Liver (tissue), 8 donors: ENCODE measurements at regions not wholly inside any gene's neighbourhood (a gene's known extent, or its start where the extent isn't known, plus 50 kb on each side); places are given as distances from the start of the nearest gene placed in this dataset.

Source experiments
- DNase-seq: peaks from one replicate; pipeline ENCODE4 v3.0.0-alpha.2; 2017; ENCODE audit warnings: low spot score
- H3K27ac ChIP-seq, 2 donors: one replicate each; pipeline ENCODE4 v1.7.0; 2013; ENCODE audit warnings: inconsistent platforms in 2 of 2, low read length in 2 of 2, control low read depth in 1 of 2, low read depth in 1 of 2, mild to moderate bottlenecking in 1 of 2
- H3K27me3 ChIP-seq, 4 donors: one replicate each; pipeline versions ENCODE4 v1.6.1 to v1.7.0; 2013; ENCODE audit warnings: low read length in 3 of 4, inconsistent platforms in 1 of 4, mild to moderate bottlenecking in 1 of 4, moderate library complexity in 1 of 4; ENCODE audit not compliant: control insufficient read depth in 4 of 4, insufficient read depth in 4 of 4
- H3K36me3 ChIP-seq, 4 donors: one replicate each; pipeline versions ENCODE4 v1.6.1 to v1.7.0; 2013; ENCODE audit warnings: low read length in 3 of 4, mild to moderate bottlenecking in 3 of 4, low read depth in 1 of 4, moderate library complexity in 1 of 4; ENCODE audit not compliant: control insufficient read depth in 4 of 4, insufficient read depth in 3 of 4
- H3K4me1 ChIP-seq, 4 donors: one replicate each; pipeline versions ENCODE4 v1.6.1 to v1.7.0; 2013; ENCODE audit warnings: low read length in 3 of 4, mild to moderate bottlenecking in 3 of 4, moderate library complexity in 1 of 4; ENCODE audit not compliant: control insufficient read depth in 4 of 4, insufficient read depth in 4 of 4
- H3K4me3 ChIP-seq, 3 donors: one replicate each; pipeline versions ENCODE4 v1.6.1 to v1.7.0; 2013; ENCODE audit warnings: low read length in 3 of 3, control low read depth in 1 of 3, low read depth in 1 of 3, mild to moderate bottlenecking in 1 of 3
- H3K9ac ChIP-seq, 2 donors: one replicate each; pipeline ENCODE4 v1.7.0; 2013; ENCODE audit warnings: low read length in 2 of 2, mild to moderate bottlenecking in 2 of 2, moderate library complexity in 2 of 2, control low read depth in 1 of 2, low read depth in 1 of 2
- H3K9me3 ChIP-seq, 4 donors: one replicate each; pipeline versions ENCODE4 v1.6.1 to v1.7.0; 2013; ENCODE audit warnings: low read length in 3 of 4; ENCODE audit not compliant: control insufficient read depth in 4 of 4
- EGR1 ChIP-seq, 2 donors: IDR thresholded peaks; 2 replicates each; pipeline ENCODE4 v1.6.1; 2016 to 2018; ENCODE audit warnings: antibody characterized with exemption in 2 of 2, low read depth in 2 of 2
- FOXA1 ChIP-seq: IDR thresholded peaks from 2 replicates; pipeline ENCODE4 v1.6.1; 2016; ENCODE audit warnings: antibody characterized with exemption
- FOXA2 ChIP-seq: IDR thresholded peaks from 2 replicates; pipeline ENCODE4 v1.6.1; 2016; ENCODE audit warnings: antibody characterized with exemption
- GABPA ChIP-seq, 2 donors: IDR thresholded peaks in 1 of 2; conservative IDR thresholded peaks in 1 of 2; 2 replicates each; pipeline ENCODE4 v1.6.1; 2016; ENCODE audit warnings: antibody characterized with exemption in 2 of 2, mild to moderate bottlenecking in 1 of 2, moderate library complexity in 1 of 2
- HNF4A ChIP-seq, 2 donors: conservative IDR thresholded peaks; 2 replicates each; pipeline ENCODE4 v1.6.1; 2016; ENCODE audit warnings: antibody characterized with exemption in 2 of 2, mild to moderate bottlenecking in 2 of 2
- HNF4G ChIP-seq: IDR thresholded peaks from 2 replicates; pipeline ENCODE4 v1.6.1; 2016; ENCODE audit warnings: antibody characterized with exemption
- JUND ChIP-seq, 2 donors: IDR thresholded peaks; 2 replicates each; pipeline ENCODE4 v1.6.1; 2016; ENCODE audit warnings: antibody characterized with exemption in 2 of 2
- NR2F2 ChIP-seq: IDR thresholded peaks from 2 replicates; pipeline ENCODE4 v1.6.1; 2016; ENCODE audit warnings: antibody characterized with exemption
- RAD21 ChIP-seq, 2 donors: IDR thresholded peaks; 2 replicates each; pipeline ENCODE4 v1.6.1; 2016; ENCODE audit warnings: antibody characterized with exemption in 2 of 2, mild to moderate bottlenecking in 2 of 2
- RXRA ChIP-seq, 2 donors: IDR thresholded peaks; 2 replicates each; pipeline ENCODE4 v1.6.1; 2017 to 2018; ENCODE audit warnings: antibody characterized with exemption in 2 of 2, mild to moderate bottlenecking in 1 of 2
- SP1 ChIP-seq: IDR thresholded peaks from 2 replicates; pipeline ENCODE4 v1.6.1; 2018; ENCODE audit warnings: antibody characterized with exemption, mild to moderate bottlenecking
- TAF1 ChIP-seq: conservative IDR thresholded peaks from 2 replicates; pipeline ENCODE4 v1.6.1; 2016; ENCODE audit warnings: antibody characterized with exemption, mild to moderate bottlenecking
- YY1 ChIP-seq: IDR thresholded peaks from 2 replicates; pipeline ENCODE4 v1.6.1; 2016; ENCODE audit warnings: antibody characterized with exemption, mild to moderate bottlenecking
- WGBS: extraction: QIAGEN DNeasy Blood & Tissue Kit; methylation state at CpG from one replicate; pipeline ENCODE4 v1.1.7; 2013; 5-methylcytosine and 5-hydroxymethylcytosine counted together
- TF ChIP-seq, protein P1 (sequence below): IDR thresholded peaks from 2 replicates; pipeline ENCODE4 v1.6.1; 2016; ENCODE audit warnings: antibody characterized with exemption
- TF ChIP-seq, protein P2 (sequence below): IDR thresholded peaks from 2 replicates; pipeline ENCODE4 v1.6.1; 2016; ENCODE audit warnings: antibody characterized with exemption
- TF ChIP-seq, protein P3 (sequence below): fragments of 150-350 bp; IDR thresholded peaks from 2 replicates; pipeline ENCODE4 v1.5.1; 2017; ENCODE audit warnings: improper control_type of control experiment, low read depth, low read length; ENCODE audit not compliant: missing input control
- TF ChIP-seq, protein P4 (sequence below): IDR thresholded peaks from 2 replicates; pipeline ENCODE4 v1.6.1; 2016; ENCODE audit warnings: antibody characterized with exemption, mild to moderate bottlenecking
- donor health status: healthy.
- donor health status: healthy.
- donor health status: healthy.
- donor health status: healthy.
- donor health status: healthy.

DNA sequence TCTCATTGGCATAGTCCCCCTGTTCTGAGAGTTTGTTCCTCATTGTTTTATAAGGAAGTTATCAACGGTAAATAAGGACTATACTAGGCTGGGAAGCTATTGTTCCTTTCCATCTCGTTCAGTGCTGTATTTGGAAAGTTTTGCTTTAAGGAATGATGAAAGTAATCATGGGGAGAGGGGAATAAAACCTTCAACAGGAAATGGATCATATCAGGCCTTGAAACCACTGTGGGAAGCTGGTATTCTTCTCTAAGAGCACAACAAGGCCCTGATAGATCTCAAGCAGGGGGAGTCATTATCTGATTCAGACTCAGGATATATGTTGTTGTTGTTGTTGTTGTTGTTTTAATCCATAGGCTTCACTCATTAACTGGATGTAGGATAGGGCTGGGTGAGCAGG is 474.5 kb downstream of the ENC1 start:
- H3K9me3 ChIP-seq: no peaks in the 10 kb centered on the region
- H3K27me3 ChIP-seq: no peaks in the 10 kb centered on the region
- H3K36me3 ChIP-seq: no peaks in the 10 kb centered on the region
- no peak for DNase-seq
- H3K27ac ChIP-seq: no peak overlapping the region
- no peak overlapping the region for H3K9ac ChIP-seq
- TF ChIP-seq JUND (IDR thresholded peaks at IDR 0.05) (no peak), HNF4G (no peak), HNF4A (conservative IDR thresholded peaks at IDR 0.05) (no peak), FOXA1 (no peak), FOXA2 (no peak), RXRA (IDR thresholded peaks at IDR 0.05) (no peak), GABPA (IDR thresholded peaks at IDR 0.05 in 1 of 2, conservative IDR thresholded peaks at IDR 0.05 in 1 of 2) (no peak), SP1 (no peak)
- TF ChIP-seq, protein P1, sequence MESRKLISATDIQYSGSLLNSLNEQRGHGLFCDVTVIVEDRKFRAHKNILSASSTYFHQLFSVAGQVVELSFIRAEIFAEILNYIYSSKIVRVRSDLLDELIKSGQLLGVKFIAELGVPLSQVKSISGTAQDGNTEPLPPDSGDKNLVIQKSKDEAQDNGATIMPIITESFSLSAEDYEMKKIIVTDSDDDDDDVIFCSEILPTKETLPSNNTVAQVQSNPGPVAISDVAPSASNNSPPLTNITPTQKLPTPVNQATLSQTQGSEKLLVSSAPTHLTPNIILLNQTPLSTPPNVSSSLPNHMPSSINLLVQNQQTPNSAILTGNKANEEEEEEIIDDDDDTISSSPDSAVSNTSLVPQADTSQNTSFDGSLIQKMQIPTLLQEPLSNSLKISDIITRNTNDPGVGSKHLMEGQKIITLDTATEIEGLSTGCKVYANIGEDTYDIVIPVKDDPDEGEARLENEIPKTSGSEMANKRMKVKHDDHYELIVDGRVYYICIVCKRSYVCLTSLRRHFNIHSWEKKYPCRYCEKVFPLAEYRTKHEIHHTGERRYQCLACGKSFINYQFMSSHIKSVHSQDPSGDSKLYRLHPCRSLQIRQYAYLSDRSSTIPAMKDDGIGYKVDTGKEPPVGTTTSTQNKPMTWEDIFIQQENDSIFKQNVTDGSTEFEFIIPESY: no peak
- TF ChIP-seq, protein P2, sequence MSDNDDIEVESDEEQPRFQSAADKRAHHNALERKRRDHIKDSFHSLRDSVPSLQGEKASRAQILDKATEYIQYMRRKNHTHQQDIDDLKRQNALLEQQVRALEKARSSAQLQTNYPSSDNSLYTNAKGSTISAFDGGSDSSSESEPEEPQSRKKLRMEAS: no peak
- TF ChIP-seq, protein P3, sequence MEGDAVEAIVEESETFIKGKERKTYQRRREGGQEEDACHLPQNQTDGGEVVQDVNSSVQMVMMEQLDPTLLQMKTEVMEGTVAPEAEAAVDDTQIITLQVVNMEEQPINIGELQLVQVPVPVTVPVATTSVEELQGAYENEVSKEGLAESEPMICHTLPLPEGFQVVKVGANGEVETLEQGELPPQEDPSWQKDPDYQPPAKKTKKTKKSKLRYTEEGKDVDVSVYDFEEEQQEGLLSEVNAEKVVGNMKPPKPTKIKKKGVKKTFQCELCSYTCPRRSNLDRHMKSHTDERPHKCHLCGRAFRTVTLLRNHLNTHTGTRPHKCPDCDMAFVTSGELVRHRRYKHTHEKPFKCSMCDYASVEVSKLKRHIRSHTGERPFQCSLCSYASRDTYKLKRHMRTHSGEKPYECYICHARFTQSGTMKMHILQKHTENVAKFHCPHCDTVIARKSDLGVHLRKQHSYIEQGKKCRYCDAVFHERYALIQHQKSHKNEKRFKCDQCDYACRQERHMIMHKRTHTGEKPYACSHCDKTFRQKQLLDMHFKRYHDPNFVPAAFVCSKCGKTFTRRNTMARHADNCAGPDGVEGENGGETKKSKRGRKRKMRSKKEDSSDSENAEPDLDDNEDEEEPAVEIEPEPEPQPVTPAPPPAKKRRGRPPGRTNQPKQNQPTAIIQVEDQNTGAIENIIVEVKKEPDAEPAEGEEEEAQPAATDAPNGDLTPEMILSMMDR: no peak
- TF ChIP-seq, protein P4, sequence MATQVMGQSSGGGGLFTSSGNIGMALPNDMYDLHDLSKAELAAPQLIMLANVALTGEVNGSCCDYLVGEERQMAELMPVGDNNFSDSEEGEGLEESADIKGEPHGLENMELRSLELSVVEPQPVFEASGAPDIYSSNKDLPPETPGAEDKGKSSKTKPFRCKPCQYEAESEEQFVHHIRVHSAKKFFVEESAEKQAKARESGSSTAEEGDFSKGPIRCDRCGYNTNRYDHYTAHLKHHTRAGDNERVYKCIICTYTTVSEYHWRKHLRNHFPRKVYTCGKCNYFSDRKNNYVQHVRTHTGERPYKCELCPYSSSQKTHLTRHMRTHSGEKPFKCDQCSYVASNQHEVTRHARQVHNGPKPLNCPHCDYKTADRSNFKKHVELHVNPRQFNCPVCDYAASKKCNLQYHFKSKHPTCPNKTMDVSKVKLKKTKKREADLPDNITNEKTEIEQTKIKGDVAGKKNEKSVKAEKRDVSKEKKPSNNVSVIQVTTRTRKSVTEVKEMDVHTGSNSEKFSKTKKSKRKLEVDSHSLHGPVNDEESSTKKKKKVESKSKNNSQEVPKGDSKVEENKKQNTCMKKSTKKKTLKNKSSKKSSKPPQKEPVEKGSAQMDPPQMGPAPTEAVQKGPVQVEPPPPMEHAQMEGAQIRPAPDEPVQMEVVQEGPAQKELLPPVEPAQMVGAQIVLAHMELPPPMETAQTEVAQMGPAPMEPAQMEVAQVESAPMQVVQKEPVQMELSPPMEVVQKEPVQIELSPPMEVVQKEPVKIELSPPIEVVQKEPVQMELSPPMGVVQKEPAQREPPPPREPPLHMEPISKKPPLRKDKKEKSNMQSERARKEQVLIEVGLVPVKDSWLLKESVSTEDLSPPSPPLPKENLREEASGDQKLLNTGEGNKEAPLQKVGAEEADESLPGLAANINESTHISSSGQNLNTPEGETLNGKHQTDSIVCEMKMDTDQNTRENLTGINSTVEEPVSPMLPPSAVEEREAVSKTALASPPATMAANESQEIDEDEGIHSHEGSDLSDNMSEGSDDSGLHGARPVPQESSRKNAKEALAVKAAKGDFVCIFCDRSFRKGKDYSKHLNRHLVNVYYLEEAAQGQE: no peak
- peaks cover 0 to 6% (median 0%) of the 10 kb centered on the region in 4 donors for H3K4me1 ChIP-seq
- no peak overlapping the region for H3K4me3 ChIP-seq
- 60% methylated on average over 2 of the region's 2 CpGs for WGBS

DNA sequence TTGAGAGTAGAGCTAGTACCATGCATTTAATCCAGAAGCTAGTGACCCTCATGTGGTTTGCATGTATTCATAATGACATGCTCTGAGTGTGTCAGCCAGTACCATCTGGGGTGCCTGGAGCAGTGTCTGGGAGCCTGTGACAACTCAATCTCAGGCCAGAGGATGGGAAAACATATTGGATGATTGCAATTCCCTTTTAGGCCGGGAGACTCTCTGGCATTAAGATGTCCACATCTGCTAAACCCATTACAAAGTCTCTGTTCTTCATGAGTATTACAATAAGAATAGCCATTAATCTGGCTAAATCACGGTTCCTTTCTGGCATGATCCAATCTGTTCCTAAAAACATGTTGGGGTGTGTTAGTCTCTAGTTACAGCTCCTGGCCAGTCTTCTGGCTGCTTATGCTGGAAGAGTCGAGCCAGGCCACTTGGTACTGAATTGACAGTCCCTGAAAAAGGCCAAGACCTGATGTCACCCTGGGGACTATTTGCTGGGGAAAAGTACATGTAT is 475.7 kb downstream of the ENC1 start:
- H3K27me3 ChIP-seq: no peaks in the 10 kb centered on the region
- no peak for DNase-seq
- no peak for TF ChIP-seq NR2F2
- TF ChIP-seq, protein P2: no peak
- no peak for TF ChIP-seq GABPA (IDR thresholded peaks at IDR 0.05 in 1 of 2, conservative IDR thresholded peaks at IDR 0.05 in 1 of 2)
- TF ChIP-seq FOXA2: no peak
- TF ChIP-seq EGR1 (IDR thresholded peaks at IDR 0.05; ENCODE audit: low read depth in 2 of 2): no peak
- TF ChIP-seq JUND (IDR thresholded peaks at IDR 0.05): no peak
- no peak for TF ChIP-seq SP1
- no peak for TF ChIP-seq RXRA (IDR thresholded peaks at IDR 0.05)
- TF ChIP-seq FOXA1: no peak
- TF ChIP-seq RAD21 (IDR thresholded peaks at IDR 0.05): no peak
- TF ChIP-seq TAF1: no peak
- no peak for TF ChIP-seq YY1
- no peak for TF ChIP-seq HNF4G
- TF ChIP-seq, protein P4: no peak
- TF ChIP-seq HNF4A (conservative IDR thresholded peaks at IDR 0.05): no peak
- TF ChIP-seq, protein P3: no peak
- no peak overlapping the region for H3K9ac ChIP-seq
- H3K4me1 ChIP-seq: peaks cover 0 to 6% (median 0%) of the 10 kb centered on the region in 4 donors
- H3K4me3 ChIP-seq: no peak overlapping the region
- no peaks in the 10 kb centered on the region for H3K9me3 ChIP-seq
- no peak overlapping the region for H3K27ac ChIP-seq
- WGBS: 90% methylated on average over 3 of the region's 3 CpGs
- H3K36me3 ChIP-seq: no peaks in the 10 kb centered on the region
